SKM-1 (cell line): ENCODE measurements at regions not wholly inside any gene's neighbourhood (a gene's known extent, or its start where the extent isn't known, plus 50 kb on each side); places are given as distances from the start of the nearest gene placed in this dataset.

Experiments used
- DNase-seq: peaks from one replicate; lab custom pipeline; 2025; ENCODE audit not compliant: unreplicated experiment; lab: John Stamatoyannopoulos, UW

- DNase-seq: no peak
Observed at GRCh38 chr16:51442141-51442870, 291.2 kb upstream of the SALL1 start.

GRCh38 chr16:51440131-51440889, 289.2 kb upstream of the SALL1 start:
- DNase-seq: no peak

- no peak for DNase-seq
Observed at GRCh38 chr16:51439271-51439670, 288.2 kb upstream of the SALL1 start.

- DNase-seq: no peak
Observed at GRCh38 chr16:51436742-51437141, 285.7 kb upstream of the SALL1 start.

GRCh38 chr16:51434567-51435198, 283.6 kb upstream of the SALL1 start:
- DNase-seq: no peak

- DNase-seq: no peak
Observed at GRCh38 chr16:51433599-51433998, 282.5 kb upstream of the SALL1 start.

GRCh38 chr16:51431517-51432241, 280.6 kb upstream of the SALL1 start:
- no peak for DNase-seq

- DNase-seq: no peak
Observed at GRCh38 chr16:51430716-51431369, 279.8 kb upstream of the SALL1 start.

- DNase-seq: no peak
Observed at GRCh38 chr16:51429041-51429440, 278.0 kb upstream of the SALL1 start.

GRCh38 chr16:51427085-51427484, 276.0 kb upstream of the SALL1 start:
- DNase-seq: no peak

- no peak for DNase-seq
Observed at GRCh38 chr16:51426276-51426675, 275.2 kb upstream of the SALL1 start.

GRCh38 chr16:51420247-51420646, 269.2 kb upstream of the SALL1 start:
- no peak for DNase-seq

- DNase-seq: no peak
Observed at GRCh38 chr16:51419768-51420167, 268.7 kb upstream of the SALL1 start.

- no peak for DNase-seq
Observed at GRCh38 chr16:51418258-51418657, 267.2 kb upstream of the SALL1 start.

GRCh38 chr16:51416926-51417325, 265.9 kb upstream of the SALL1 start:
- no peak for DNase-seq

- DNase-seq: no peak
Observed at GRCh38 chr16:51410125-51410524, 259.1 kb upstream of the SALL1 start.

- no peak for DNase-seq
Observed at GRCh38 chr16:51409001-51409675, 258.1 kb upstream of the SALL1 start.

- DNase-seq: no peak
Observed at GRCh38 chr16:51408357-51408756, 257.3 kb upstream of the SALL1 start.

GRCh38 chr16:51407921-51408320, 256.9 kb upstream of the SALL1 start:
- DNase-seq: no peak

- DNase-seq: no peak
Observed at GRCh38 chr16:51407199-51407598, 256.1 kb upstream of the SALL1 start.
